Fibroblast of lung (primary cell): ENCODE measurements at regions not wholly inside any gene's neighbourhood (a gene's known extent, or its start where the extent isn't known, plus 50 kb on each side); places are given as distances from the start of the nearest gene placed in this dataset.

ENCODE experiments used
- DNase-seq, 2 donors: peaks; one replicate each; pipeline versions ENCODE4 v3.0.0 to v3.0.0-alpha.2; 2010; ENCODE audit warnings: low read depth in 2 of 2
- H2AFZ ChIP-seq: 2 replicates; pipeline ENCODE4 v1.5.1; 2012; ENCODE audit warnings: low read length, control low read depth, inconsistent platforms
- H3K27ac ChIP-seq: 2 replicates; pipeline ENCODE4 v1.5.1; 2011; ENCODE audit warnings: low read length, control low read depth; ENCODE audit not compliant: insufficient read depth
- H3K27me3 ChIP-seq: 2 replicates; pipeline ENCODE4 v1.5.1; 2011; ENCODE audit warnings: mild to moderate bottlenecking, low read length; ENCODE audit not compliant: control insufficient read depth, insufficient read depth
- H3K36me3 ChIP-seq: 2 replicates; pipeline ENCODE4 v1.5.1; 2011; ENCODE audit warnings: low read length; ENCODE audit not compliant: control insufficient read depth, insufficient read depth
- H3K4me1 ChIP-seq: 2 replicates; pipeline ENCODE4 v1.5.1; 2011; ENCODE audit warnings: low read length; ENCODE audit not compliant: control insufficient read depth, insufficient read depth; ENCODE audit errors: extremely low read depth
- H3K4me2 ChIP-seq: 2 replicates; pipeline ENCODE4 v1.5.1; 2011; ENCODE audit warnings: low read length, control low read depth; ENCODE audit not compliant: insufficient read depth; ENCODE audit errors: extremely low read depth
- H3K4me3 ChIP-seq, 4 experiments: fragments of 200-600 bp in 1 of 4; sonication (generic) in 1 of 4; replicated peaks in 1 of 4; 2 replicates each; pipeline ENCODE4 v1.5.1; 2011 to 2016; ENCODE audit warnings: low read length in 4 of 4, low read depth in 3 of 4, mild to moderate bottlenecking in 3 of 4, control low read depth in 2 of 4, inconsistent platforms in 1 of 4, mixed read lengths in 1 of 4; ENCODE audit not compliant: insufficient read depth in 1 of 4; ENCODE audit errors: control extremely low read depth in 1 of 4
- H3K79me2 ChIP-seq: 2 replicates; pipeline ENCODE4 v1.5.1; 2012; ENCODE audit warnings: mild to moderate bottlenecking, low read length, inconsistent platforms; ENCODE audit not compliant: control insufficient read depth, insufficient read depth
- H3K9ac ChIP-seq: 2 replicates; pipeline ENCODE4 v1.5.1; 2011; ENCODE audit warnings: mild to moderate bottlenecking, low read length, control low read depth; ENCODE audit not compliant: insufficient read depth
- H3K9me3 ChIP-seq: 2 replicates; pipeline ENCODE4 v1.5.1; 2012; ENCODE audit warnings: low read depth, low read length; ENCODE audit not compliant: control insufficient read depth, insufficient read depth
- H4K20me1 ChIP-seq: 2 replicates; pipeline ENCODE4 v1.5.1; 2011; ENCODE audit warnings: low read length; ENCODE audit not compliant: control insufficient read depth, insufficient read depth; ENCODE audit errors: extremely low read depth
- CTCF ChIP-seq, 2 donors: IDR thresholded peaks in 1 of 2; conservative IDR thresholded peaks in 1 of 2; 1 replicate in 1 of 2; 2 replicates in 1 of 2; pipeline ENCODE4 v1.5.1; 2011 to 2012; ENCODE audit warnings: low read length in 2 of 2, control low read depth in 1 of 2, inconsistent platforms in 1 of 2, low read depth in 1 of 2, mild to moderate bottlenecking in 1 of 2
- EZH2 ChIP-seq: IDR thresholded peaks from 2 replicates; pipeline ENCODE4 v1.5.1; 2012; ENCODE audit warnings: low read length, control low read depth, mild to moderate bottlenecking; ENCODE audit errors: missing control alignments

- no peaks in the 10 kb centered on the region for H4K20me1 ChIP-seq
- H3K27ac ChIP-seq: peak overlapping the region; percentile 37
- H2AFZ ChIP-seq: no peak overlapping the region
- peak overlapping the region; percentile 56 for H3K4me2 ChIP-seq
- no peaks in the 10 kb centered on the region for H3K9me3 ChIP-seq
- peaks cover under 1% of the 10 kb centered on the region for H3K36me3 ChIP-seq
- no peak for TF ChIP-seq CTCF (conservative IDR thresholded peaks at IDR 0.05 in 1 of 2, IDR thresholded peaks at IDR 0.05 in 1 of 2; ENCODE audit: low read depth in 1 of 2, low read length in 2 of 2)
- TF ChIP-seq EZH2: no peak
- H3K79me2 ChIP-seq: peaks cover 11% of the 10 kb centered on the region
- no peak overlapping the region for H3K4me3 ChIP-seq
- no peaks in the 10 kb centered on the region for H3K27me3 ChIP-seq
- peak; percentile 52 to 96 for DNase-seq
- H3K9ac ChIP-seq: no peak overlapping the region
- H3K4me1 ChIP-seq: peaks cover 16% of the 10 kb centered on the region
These were observed 156.1 kb downstream of the HAUS1 start for GRCh38 chr18:46260016-46260878.

- H3K79me2 ChIP-seq: peaks cover 11% of the 10 kb centered on the region
- no peak overlapping the region for H3K4me3 ChIP-seq
- no peak overlapping the region for H3K27ac ChIP-seq
- H3K9ac ChIP-seq: no peak overlapping the region
- no peak for TF ChIP-seq EZH2
- TF ChIP-seq CTCF (conservative IDR thresholded peaks at IDR 0.05 in 1 of 2, IDR thresholded peaks at IDR 0.05 in 1 of 2; ENCODE audit: low read depth in 1 of 2, low read length in 2 of 2): no peak
- peaks cover 2% of the 10 kb centered on the region for H3K36me3 ChIP-seq
- no peak overlapping the region for H2AFZ ChIP-seq
- H4K20me1 ChIP-seq: no peaks in the 10 kb centered on the region
- H3K9me3 ChIP-seq: no peaks in the 10 kb centered on the region
- DNase-seq: peak; percentile 50 to 53
- H3K4me1 ChIP-seq: peaks cover 16% of the 10 kb centered on the region
- no peaks in the 10 kb centered on the region for H3K27me3 ChIP-seq
- H3K4me2 ChIP-seq: peak overlapping the region; percentile 2
These were observed 156.6 kb downstream of the HAUS1 start for GRCh38 chr18:46260879-46261143.

- H3K4me3 ChIP-seq: no peak overlapping the region
- no peak overlapping the region for H3K4me2 ChIP-seq
- no peaks in the 10 kb centered on the region for H3K9me3 ChIP-seq
- H3K36me3 ChIP-seq: peaks cover 2% of the 10 kb centered on the region
- H3K9ac ChIP-seq: no peak overlapping the region
- peaks cover 16% of the 10 kb centered on the region for H3K4me1 ChIP-seq
- H2AFZ ChIP-seq: no peak overlapping the region
- TF ChIP-seq EZH2: no peak
- peak in 1 of 2 donors; percentile 43 for DNase-seq
- H4K20me1 ChIP-seq: no peaks in the 10 kb centered on the region
- no peak overlapping the region for H3K27ac ChIP-seq
- peaks cover 11% of the 10 kb centered on the region for H3K79me2 ChIP-seq
- H3K27me3 ChIP-seq: no peaks in the 10 kb centered on the region
These were observed 157.6 kb downstream of the HAUS1 start for GRCh38 chr18:46261799-46262198.
